ENCODE measurements at regions not wholly inside any gene's neighbourhood (a gene's known extent, or its start where the extent isn't known, plus 50 kb on each side); places are given as distances from the start of the nearest gene placed in this dataset.

- no peak for TF ChIP-seq CTCF (IDR thresholded peaks at IDR 0.05; ENCODE audit: low read length)
- no peak for TF ChIP-seq EZH2 (IDR thresholded peaks at IDR 0.05; ENCODE audit: borderline replicate concordance, low read length)
Observed at GRCh38 chr10:128725531-128725930, 599.3 kb upstream of the MKI67 start.
